IPS-NIHi7 (cell line): ENCODE measurements at regions not wholly inside any gene's neighbourhood (a gene's known extent, or its start where the extent isn't known, plus 50 kb on each side); places are given as distances from the start of the nearest gene placed in this dataset.
A peak's percentile ranks its signal among the peaks of the same experiment; 100 is the strongest.

ENCODE experiments used
- DNase-seq: peaks from one replicate; pipeline ENCODE4 v3.0.0; 2012; ENCODE audit warnings: mixed read lengths; ENCODE audit errors: extremely low spot score

DNA sequence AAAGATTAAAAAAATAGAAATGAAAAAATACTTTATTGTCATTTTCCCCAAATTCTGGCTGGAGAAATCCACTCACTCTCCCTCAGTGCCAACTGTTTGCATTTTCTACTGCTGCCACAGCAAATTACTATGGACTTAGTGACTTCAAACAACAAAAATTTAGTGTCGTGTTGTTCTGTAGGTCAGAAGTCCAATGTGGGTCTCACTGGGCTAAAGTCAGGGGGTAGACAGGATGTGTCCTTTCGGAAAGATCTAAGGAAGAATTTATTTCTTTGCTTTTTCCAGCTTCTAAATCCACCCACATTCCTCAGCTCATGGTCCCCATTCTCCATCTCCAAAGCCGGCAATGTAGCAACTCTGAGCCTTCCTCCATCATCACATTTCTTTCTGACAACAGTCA, 453.3 kb downstream of the KIF16B start:
- DNase-seq: no peak

DNA sequence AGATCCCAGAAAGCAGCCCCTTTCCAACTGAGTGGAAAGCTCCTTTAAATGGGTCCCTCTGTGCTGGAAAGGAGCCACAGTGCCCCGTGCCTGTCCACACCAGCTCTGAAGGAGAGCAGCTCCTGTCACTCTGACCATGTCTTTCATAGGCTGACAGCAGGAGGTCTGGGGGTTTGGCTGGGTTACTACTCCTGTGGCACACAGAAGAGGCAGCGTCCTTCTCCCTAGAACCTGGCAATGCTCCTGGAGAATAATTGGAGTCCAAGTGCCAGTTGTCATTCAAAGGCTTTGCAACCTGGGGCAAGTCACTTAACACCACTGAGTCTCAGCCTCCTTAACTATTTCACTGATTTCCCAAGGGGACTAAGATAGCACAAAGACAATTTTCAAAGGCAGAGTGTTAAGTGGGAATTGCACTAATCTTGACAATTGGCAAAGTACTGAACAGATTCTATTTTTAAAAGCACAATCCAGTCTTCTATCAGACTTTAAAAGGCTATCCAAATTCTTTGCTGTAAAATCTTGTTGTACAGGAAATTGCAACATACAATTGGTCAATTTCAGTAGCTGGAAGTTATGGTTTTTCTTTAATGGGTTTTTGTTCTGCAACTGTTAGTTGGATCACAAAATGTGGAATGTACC, 457.2 kb downstream of the KIF16B start:
- no peak for DNase-seq

DNA sequence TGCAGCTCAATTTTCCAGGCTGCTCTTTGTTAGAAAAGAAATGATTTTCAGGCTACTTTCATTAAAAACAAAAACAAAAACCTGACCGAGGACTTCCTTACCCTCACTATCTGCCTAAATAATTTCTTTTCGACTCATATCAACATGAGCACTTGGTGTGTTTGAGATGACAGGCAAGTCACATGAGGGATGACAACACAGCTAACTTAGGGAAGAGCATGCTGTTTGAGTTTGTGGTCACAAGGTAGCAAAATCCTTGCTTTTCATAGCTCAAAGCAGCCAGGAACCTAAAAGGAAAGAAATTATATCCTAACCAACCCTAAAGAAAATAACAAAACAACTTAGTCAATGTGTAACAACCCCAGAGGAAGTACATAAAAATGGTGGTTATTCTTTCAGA, 459.5 kb downstream of the KIF16B start:
- no peak for DNase-seq

DNA sequence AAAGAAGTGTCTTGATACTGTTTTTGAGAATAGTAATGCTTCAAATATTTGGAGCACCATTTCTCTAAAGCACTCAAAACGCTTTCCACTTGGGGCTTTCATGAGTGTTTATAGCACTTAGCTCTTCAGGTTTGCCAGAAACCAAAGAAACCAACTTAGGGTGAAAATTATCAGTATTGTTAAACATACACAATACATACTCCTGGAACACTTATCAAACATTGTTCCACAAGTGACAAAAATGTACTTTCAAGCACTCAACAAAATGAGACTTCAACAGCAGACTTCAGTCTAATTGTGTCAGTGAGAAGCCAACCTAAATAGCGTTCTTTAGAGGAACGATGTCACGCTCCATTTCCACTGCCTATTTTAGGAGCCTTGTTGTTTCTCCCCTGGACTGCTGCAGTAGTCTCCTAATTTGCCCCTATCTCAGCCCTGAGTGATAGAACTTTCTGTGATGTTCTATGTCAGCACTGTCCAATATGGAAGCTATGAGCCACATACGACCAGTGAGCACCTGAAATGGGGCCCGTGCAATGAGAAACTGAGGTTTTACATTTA, 461.3 kb downstream of the KIF16B start:
- DNase-seq: no peak

DNA sequence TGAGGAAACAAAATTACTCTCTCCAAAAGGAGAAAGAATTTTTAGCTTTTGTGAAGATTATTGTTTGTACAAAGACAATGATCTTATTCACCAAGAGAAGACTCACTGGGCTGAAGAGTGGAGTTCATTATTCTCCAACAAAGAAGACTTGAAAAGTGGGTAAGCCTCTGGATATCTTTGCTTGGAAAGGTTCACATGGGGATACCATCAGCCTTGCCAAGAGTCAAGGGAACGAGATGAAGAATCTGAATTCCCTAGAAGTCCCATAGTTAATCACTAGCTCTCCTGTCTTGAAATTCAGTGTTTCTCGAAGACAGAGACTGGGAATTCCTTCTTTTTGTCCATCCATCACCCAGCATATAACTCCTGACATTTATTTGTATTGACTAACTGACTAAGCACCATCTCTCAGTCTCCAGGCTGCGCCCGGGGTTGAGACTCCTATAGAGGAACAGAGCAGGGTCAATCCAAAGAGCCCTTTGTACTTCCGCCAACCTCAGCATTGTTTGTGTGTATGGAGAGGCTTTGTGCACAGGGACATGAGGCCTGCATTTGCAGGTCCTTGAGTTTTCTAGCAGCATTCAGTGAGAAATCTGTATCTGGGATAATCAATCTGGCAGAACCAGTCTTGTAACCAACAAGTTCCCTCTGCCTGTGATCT, 461.9 kb downstream of the KIF16B start:
- DNase-seq: no peak

DNA sequence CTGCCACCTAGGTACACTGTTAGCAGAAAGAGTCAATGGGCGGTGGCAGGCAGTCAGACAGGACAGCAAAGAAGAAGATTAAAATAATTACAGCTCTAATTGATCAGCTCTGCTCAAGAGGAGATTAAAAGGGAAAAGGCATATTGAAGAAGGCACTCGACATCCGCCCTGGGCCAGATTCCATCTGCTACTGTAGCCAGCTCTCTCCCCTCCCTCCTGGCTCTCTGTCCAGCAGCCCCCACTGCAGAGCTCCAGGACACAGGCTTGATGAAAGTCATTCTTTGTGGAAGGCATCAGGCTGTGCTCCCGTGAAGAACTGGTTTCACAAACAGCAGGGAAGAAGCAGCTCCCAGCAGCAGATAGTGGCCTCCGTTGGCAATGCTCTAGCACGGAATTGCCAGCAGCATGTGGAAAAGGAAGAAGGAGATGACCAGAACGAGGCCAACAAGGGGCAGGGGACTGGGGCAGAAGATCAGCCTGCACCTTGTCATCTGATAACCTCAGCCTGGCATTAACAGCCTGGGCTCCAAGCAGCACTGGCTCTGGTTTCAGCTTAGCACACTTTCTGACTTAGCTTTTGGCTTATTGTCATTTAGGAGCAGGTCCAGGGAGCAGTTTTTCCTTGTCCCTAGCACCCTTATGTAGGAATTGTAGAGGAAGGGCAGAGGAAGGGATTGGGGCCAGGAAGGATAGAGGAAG, 465.9 kb downstream of the KIF16B start:
- DNase-seq: peak; percentile 18

DNA sequence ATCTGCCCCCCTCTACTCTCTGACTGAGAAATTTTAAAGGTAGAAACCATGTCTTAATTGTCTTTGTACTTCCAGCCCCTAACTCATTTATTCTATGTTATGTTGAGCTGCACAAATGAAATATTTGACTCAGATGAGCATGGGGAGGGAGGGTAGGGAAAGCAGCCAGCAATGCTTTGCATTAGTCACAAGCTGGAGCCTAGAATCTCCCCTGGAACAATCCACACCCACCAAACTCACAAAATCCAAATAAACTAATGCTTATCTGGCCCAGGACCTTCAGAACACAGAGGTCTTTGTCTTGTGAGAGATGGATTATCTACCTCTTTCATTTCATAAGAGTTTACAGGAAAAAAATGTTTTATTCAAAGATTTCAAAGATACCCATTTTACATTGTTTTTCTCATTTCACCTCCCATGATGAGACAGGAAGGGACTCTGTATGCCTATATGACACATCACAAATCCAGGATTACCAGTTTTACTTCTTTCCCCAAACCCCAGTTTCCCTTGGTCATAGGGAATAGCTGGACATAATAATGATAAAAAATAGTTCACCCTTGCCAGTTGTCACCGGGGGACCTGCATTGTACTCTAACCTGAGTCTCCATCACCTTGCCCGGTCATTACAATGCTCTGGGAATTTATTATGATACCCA, 466.9 kb downstream of the KIF16B start:
- no peak for DNase-seq

DNA sequence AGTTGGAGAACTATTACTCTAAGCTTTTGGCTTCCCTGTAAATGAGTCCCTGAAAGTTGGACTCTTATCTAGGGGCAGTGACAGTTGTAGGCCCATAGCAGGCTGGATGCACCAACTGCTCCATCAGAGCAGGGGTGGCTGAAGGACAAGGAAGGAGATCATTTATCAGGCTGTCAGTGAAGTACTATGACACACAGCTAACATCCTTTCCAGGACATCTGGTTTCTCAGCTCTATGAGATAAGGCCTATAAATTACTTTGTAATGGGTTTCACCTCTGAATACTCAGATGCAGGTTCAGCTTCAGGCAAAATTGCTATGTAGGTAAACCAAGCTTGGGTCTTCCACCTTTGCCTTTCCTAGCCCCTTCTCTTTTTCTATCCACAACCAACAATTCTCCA, 468.5 kb downstream of the KIF16B start:
- DNase-seq: no peak
